Esophagus (tissue), 2 donors: ENCODE measurements at regions not wholly inside any gene's neighbourhood (a gene's known extent, or its start where the extent isn't known, plus 50 kb on each side); places are given as distances from the start of the nearest gene placed in this dataset.

Source experiments
- H3K27ac ChIP-seq, 2 donors: one replicate each; pipeline ENCODE4 v1.5.1; 2013; ENCODE audit warnings: low read depth in 2 of 2, mild to moderate bottlenecking in 2 of 2, inconsistent platforms in 1 of 2, low read length in 1 of 2, moderate library complexity in 1 of 2
- H3K27me3 ChIP-seq, 2 donors: one replicate each; pipeline ENCODE4 v1.6.1; 2013; ENCODE audit warnings: low read length in 2 of 2, control low read depth in 1 of 2, mild to moderate bottlenecking in 1 of 2; ENCODE audit not compliant: insufficient read depth in 2 of 2, control insufficient read depth in 1 of 2
- H3K36me3 ChIP-seq, 2 donors: one replicate each; pipeline ENCODE4 v1.6.1; 2013; ENCODE audit warnings: low read length in 1 of 2; ENCODE audit not compliant: control insufficient read depth in 2 of 2, insufficient read depth in 2 of 2
- H3K4me1 ChIP-seq, 2 donors: one replicate each; pipeline ENCODE4 v1.6.1; 2013; ENCODE audit warnings: low read length in 1 of 2; ENCODE audit not compliant: control insufficient read depth in 2 of 2, insufficient read depth in 2 of 2
- H3K4me3 ChIP-seq, 2 donors: one replicate each; pipeline ENCODE4 v1.5.1; 2013; ENCODE audit warnings: low read length in 2 of 2, mild to moderate bottlenecking in 2 of 2, low read depth in 1 of 2, moderate library complexity in 1 of 2
- H3K9me3 ChIP-seq, 2 donors: one replicate each; pipeline ENCODE4 v1.6.1; 2013; ENCODE audit warnings: mild to moderate bottlenecking in 2 of 2, low read depth in 1 of 2, low read length in 1 of 2, moderate library complexity in 1 of 2; ENCODE audit not compliant: control insufficient read depth in 2 of 2, insufficient read depth in 1 of 2
- WGBS, 2 donors: extraction: QIAGEN DNeasy Blood & Tissue Kit; methylation state at CpG; one replicate each; pipeline ENCODE4 v1.1.7; 2013; 5-methylcytosine and 5-hydroxymethylcytosine counted together
- donor health status: healthy with polysubstance abuse.
- donor health status: Bipolar disorder and iron deficiency.

- H3K27ac ChIP-seq = peak overlapping the region in 1 of 2 donors; percentile 7
- no peaks in the 10 kb centered on the region for H3K9me3 ChIP-seq
- H3K4me3 ChIP-seq = no peak overlapping the region
- H3K4me1 ChIP-seq = peaks cover 0 to 13% of the 10 kb centered on the region in 2 donors
- WGBS, 2 donors = 68 to 88% methylated on average over 5 of the region's 5 CpGs
- no peaks in the 10 kb centered on the region for H3K27me3 ChIP-seq
- no peaks in the 10 kb centered on the region for H3K36me3 ChIP-seq
Observed at GRCh38 chr1:58888833-58889232, 105.0 kb upstream of the JUN start.

GRCh38 chr1:58890113-58890512, 106.3 kb upstream of the JUN start:
- Histone ChIP-seq H3K36me3 (no peaks in the 10 kb centered on the region), H3K27ac (no peak overlapping the region), H3K4me3 (no peak overlapping the region), H3K4me1 (peaks cover 0 to 7% of the 10 kb centered on the region in 2 donors), H3K27me3 (no peaks in the 10 kb centered on the region), H3K9me3 (no peaks in the 10 kb centered on the region)
- 93 to 94% methylated on average over 3 of the region's 3 CpGs for WGBS, 2 donors

GRCh38 chr1:58890609-58891008, 106.8 kb upstream of the JUN start:
- Histone ChIP-seq H3K4me3 (no peak overlapping the region), H3K27ac (no peak overlapping the region), H3K9me3 (no peaks in the 10 kb centered on the region), H3K27me3 (no peaks in the 10 kb centered on the region), H3K4me1 (peaks cover 0 to 4% of the 10 kb centered on the region in 2 donors), H3K36me3 (no peaks in the 10 kb centered on the region)
- 78 to 95% methylated on average over 3 of the region's 3 CpGs for WGBS, 2 donors

- no peaks in the 10 kb centered on the region for H3K9me3 ChIP-seq
- H3K36me3 ChIP-seq = no peaks in the 10 kb centered on the region
- H3K27me3 ChIP-seq = no peaks in the 10 kb centered on the region
- peaks cover 2 to 4% of the 10 kb centered on the region in 2 donors for H3K4me1 ChIP-seq
- no peak overlapping the region for H3K27ac ChIP-seq
- H3K4me3 ChIP-seq = no peak overlapping the region
- 90 to 94% methylated on average over 2 of the region's 2 CpGs for WGBS, 2 donors
Observed at GRCh38 chr1:58891347-58891746, 107.5 kb upstream of the JUN start.

GRCh38 chr1:58893257-58893869, 109.5 kb upstream of the JUN start:
- Histone ChIP-seq H3K4me1 (peaks cover 0 to 7% of the 10 kb centered on the region in 2 donors), H3K4me3 (no peak overlapping the region), H3K36me3 (no peaks in the 10 kb centered on the region), H3K27ac (no peak overlapping the region), H3K9me3 (no peaks in the 10 kb centered on the region), H3K27me3 (no peaks in the 10 kb centered on the region)
- WGBS, 2 donors = 66 to 78% methylated on average over 13 of the region's 13 CpGs

- Histone ChIP-seq H3K36me3 (no peaks in the 10 kb centered on the region), H3K4me3 (no peak overlapping the region), H3K4me1 (peaks cover 0 to 7% of the 10 kb centered on the region in 2 donors), H3K9me3 (no peaks in the 10 kb centered on the region), H3K27ac (peak overlapping the region in 1 of 2 donors; percentile 3), H3K27me3 (no peaks in the 10 kb centered on the region)
- 80 to 95% methylated on average over 2 of the region's 2 CpGs for WGBS, 2 donors
Observed at GRCh38 chr1:58895082-58895481, 111.2 kb upstream of the JUN start.

- H3K9me3 ChIP-seq = no peaks in the 10 kb centered on the region
- peaks cover 0 to 7% of the 10 kb centered on the region in 2 donors for H3K4me1 ChIP-seq
- H3K4me3 ChIP-seq = no peak overlapping the region
- no peak overlapping the region for H3K27ac ChIP-seq
- no peaks in the 10 kb centered on the region for H3K36me3 ChIP-seq
- 80 to 85% methylated on average over 5 of the region's 5 CpGs for WGBS, 2 donors
- H3K27me3 ChIP-seq = no peaks in the 10 kb centered on the region
Observed at GRCh38 chr1:58895559-58896145, 111.8 kb upstream of the JUN start.

GRCh38 chr1:58896246-58897183, 112.7 kb upstream of the JUN start:
- peaks cover 0 to 7% of the 10 kb centered on the region in 2 donors for H3K4me1 ChIP-seq
- no peaks in the 10 kb centered on the region for H3K36me3 ChIP-seq
- no peak overlapping the region for H3K4me3 ChIP-seq
- peak overlapping the region; percentile 6 to 55 for H3K27ac ChIP-seq
- no peaks in the 10 kb centered on the region for H3K27me3 ChIP-seq
- H3K9me3 ChIP-seq = no peaks in the 10 kb centered on the region
- 37 to 44% methylated on average over 8 of the region's 8 CpGs for WGBS, 2 donors

- Histone ChIP-seq H3K27ac (peak overlapping the region; percentile 47 to 65), H3K36me3 (no peaks in the 10 kb centered on the region), H3K4me1 (peaks cover 0 to 7% of the 10 kb centered on the region in 2 donors), H3K27me3 (no peaks in the 10 kb centered on the region), H3K4me3 (no peak overlapping the region), H3K9me3 (no peaks in the 10 kb centered on the region)
- WGBS, 2 donors = 54 to 66% methylated on average over 10 of the region's 10 CpGs
Observed at GRCh38 chr1:58898739-58899586, 115.1 kb upstream of the JUN start.
